SW480 (cell line): ENCODE measurements at regions not wholly inside any gene's neighbourhood (a gene's known extent, or its start where the extent isn't known, plus 50 kb on each side); places are given as distances from the start of the nearest gene placed in this dataset.
"Not testable (repeated sequence)": the region's sequence is repeated elsewhere in the genome, so short reads cannot be mapped to it uniquely, and the experiment has no call there.

Experiments
- DNase-seq: peaks from one replicate; pipeline ENCODE4 v3.0.0-alpha.2; 2016; ENCODE audit warnings: low spot score

GRCh38 chr2:16393500-16394071 lies 272.0 kb downstream of the CYRIA start:
- no peak for DNase-seq

GRCh38 chr2:16392647-16393499 lies 272.8 kb downstream of the CYRIA start:
- DNase-seq = no peak

DNA sequence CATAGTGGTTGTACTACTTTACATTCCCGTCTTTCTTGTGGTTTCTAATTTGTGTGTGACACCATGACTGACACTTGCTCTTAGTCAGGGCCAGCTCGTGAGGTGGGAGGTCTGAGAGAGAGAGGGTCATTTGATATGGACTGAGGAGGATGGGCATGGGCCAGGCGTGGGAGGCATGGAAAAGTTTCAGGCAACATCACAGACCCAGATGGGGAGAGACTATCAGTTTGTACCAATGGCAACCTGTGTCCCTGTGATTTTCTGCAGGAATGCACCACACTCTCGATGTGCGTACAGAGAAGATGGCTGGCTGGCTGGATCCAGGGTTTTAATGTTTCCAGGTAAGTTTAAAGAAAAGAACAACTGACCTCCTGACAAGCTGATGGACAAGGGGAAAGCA lies 273.6 kb downstream of the CYRIA start:
- no peak for DNase-seq

DNA sequence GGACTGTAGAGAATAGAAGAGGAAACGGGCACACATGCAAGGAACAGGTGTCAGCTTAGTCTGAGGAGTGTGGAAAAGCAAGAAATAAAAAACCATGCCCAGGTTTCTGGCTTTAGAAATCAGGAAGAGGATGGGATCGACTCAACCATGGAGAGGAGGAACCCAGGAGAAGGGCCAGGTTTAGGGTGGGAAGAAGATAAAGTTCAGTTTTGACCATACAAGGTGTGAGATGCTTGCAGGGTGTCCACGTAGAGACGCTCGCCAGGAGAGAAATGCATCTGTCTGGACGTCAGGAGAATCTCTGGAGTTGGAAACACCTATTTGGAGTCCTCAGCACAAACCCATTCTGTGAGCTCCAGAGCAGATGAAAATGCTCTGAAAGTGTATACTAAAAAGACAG lies 275.1 kb downstream of the CYRIA start:
- no peak for DNase-seq

GRCh38 chr2:16389611-16390010 lies 276.0 kb downstream of the CYRIA start:
- no peak for DNase-seq

GRCh38 chr2:16388199-16388830 lies 277.3 kb downstream of the CYRIA start:
- DNase-seq = not testable (repeated sequence)

GRCh38 chr2:16387461-16387984 lies 278.1 kb downstream of the CYRIA start:
- no peak for DNase-seq

DNA sequence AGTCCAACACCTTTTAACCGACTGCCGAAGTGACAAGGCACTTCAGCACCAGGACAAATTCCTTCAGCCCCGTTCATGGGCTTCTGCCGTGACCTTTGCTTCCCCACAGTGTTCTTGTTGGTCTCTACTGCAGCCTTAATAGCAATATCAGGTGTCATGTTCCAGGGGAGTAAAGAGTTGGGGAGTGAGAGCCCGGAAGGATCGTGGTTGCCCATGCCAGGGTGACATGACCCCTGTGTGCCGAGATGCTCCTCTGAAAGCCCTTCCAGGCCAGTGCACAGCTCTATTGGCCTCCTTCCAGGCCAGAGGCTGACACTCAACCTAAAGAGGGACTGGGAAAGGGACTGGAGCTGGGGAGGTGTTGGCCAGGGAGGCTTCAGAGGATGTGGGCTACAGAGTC lies 279.2 kb downstream of the CYRIA start:
- DNase-seq = no peak

DNA sequence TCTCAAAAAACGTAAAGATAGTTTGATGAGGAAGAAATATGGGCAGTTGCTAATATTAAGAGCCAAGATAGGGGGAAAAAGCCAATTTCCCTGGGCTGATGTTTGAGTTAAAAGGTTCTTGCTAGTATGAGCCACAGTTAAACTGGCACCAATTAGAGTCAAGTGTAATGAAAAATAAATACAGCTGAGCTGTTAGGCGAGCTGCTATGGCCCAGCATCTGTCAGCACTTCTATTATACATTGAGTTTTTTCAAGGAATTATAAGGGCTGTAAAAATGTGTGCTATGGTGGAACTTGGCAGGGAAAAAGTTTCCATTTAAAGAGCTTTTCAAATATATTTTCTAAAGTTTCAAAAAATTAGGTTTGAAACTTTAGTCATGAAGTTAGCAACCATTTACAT lies 279.6 kb downstream of the CYRIA start:
- DNase-seq = no peak

GRCh38 chr2:16385341-16385740 lies 280.3 kb downstream of the CYRIA start:
- no peak for DNase-seq

DNA sequence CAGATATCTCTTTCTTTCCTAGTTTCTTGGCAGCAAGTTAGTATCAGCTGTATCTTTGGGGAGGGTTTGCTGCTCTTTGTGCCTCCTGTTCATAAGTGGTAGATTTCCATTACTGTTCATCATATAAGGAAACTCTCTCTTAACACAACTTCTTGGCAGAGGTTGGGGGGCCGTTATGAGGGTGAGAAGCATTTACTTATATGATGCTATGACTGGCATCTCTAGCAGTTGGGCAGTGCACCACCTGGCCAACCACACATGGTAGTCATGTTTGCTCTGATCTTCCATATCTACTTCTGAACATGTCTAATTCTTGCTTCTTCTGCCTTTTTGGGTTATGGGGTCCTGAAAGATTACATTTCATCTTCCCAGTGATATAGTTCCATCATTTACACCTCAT lies 282.2 kb downstream of the CYRIA start:
- no peak for DNase-seq

DNA sequence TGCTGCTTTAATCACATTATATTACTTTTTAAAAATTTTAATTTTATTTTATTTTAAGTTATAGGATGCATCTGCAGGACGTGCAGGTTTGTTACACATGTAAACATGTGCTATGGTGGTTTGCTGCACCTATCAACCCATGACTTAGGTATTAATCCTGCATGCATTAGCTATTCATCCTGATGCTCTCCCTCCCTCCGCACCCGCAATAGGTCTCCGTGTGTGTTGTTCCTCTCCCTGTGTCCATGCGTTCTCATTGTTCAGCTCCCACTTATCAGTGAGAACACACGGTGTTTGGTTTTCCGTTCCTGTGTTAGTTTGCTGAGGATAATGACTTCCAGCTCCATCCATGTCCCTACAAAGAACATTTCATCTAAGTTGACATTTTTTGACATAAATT lies 283.2 kb downstream of the CYRIA start:
- no peak for DNase-seq

DNA sequence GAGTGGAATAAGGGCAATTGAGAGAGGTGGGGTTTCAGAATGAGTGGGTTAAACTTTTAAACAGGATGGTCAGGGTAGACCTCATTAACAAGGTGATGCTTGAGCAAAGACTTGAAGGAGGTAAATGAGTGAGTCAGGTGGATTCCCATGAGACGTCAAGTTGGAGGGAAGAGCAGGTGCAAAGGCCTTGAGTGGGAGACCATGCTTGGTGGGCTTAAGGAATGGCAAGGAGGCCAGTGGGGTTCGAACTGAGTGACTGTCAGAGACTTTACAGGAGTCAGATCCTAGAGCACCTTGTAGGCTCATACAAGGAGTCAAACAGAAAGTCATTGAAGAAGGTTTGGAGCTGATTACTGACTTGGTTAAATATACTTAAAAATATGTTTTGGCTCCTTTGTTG lies 284.1 kb downstream of the CYRIA start:
- no peak for DNase-seq

DNA sequence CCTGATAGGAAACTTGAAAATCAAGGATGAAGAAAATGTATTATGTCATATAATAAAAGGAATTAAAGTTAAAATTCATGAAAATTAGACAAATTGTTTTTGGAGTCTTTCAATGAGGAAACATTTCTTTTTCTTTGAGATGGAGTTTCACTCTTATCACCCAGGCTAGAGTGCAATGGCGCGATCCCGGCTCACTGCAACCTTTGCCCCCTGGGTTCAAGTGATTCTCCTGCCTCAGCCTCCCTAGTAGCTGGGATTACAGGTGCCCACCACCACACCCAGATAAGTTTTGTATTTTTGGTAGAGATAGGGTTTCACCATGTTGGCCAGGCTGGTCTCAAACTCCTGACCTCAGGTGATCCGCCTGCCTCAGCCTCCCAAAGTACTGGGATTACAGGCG lies 285.7 kb downstream of the CYRIA start:
- not testable (repeated sequence) for DNase-seq

- DNase-seq = not testable (repeated sequence)
Measured at GRCh38 chr2:16379061-16379460, 286.6 kb downstream of the CYRIA start.

DNA sequence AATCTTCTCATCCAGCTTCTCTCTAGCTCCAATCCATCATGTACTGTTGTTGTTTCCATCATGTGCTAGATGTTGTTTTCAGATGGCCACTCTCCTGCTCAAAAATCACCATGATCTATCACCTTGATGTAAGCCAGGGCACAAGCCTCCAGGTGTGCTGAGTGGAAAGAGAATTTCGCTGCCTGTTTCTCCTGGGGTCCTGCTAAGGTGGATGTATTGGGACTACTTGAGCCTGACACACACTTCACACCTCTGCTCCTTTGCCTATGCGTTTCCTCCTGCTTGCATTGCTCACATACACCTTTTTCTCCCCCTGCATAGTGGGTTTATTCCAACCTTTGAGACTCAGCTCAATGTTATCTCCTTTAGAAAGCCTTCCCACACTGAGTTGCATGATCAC lies 287.6 kb downstream of the CYRIA start:
- DNase-seq = no peak

DNA sequence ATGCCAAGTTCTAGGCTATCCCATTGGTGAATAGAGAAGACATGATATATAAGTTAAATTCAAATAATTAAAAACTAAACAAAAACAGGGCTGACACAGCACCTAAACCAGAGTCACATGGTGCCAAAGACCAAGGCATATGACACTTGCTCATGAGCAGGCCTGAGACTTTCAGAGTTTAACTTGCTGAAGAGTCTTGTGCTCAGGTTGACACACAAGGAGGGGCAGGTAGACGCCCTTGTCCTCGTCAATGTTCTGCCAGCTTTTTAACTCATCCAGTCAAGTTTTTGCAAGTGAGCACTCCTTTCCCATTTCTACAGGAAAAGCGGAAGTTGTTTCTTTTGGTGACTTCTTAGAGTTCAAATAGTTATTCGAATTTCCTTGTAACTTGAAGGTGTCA lies 289.7 kb downstream of the CYRIA start:
- no peak for DNase-seq

- no peak for DNase-seq
Measured at GRCh38 chr2:16375351-16375750, 290.3 kb downstream of the CYRIA start.

DNA sequence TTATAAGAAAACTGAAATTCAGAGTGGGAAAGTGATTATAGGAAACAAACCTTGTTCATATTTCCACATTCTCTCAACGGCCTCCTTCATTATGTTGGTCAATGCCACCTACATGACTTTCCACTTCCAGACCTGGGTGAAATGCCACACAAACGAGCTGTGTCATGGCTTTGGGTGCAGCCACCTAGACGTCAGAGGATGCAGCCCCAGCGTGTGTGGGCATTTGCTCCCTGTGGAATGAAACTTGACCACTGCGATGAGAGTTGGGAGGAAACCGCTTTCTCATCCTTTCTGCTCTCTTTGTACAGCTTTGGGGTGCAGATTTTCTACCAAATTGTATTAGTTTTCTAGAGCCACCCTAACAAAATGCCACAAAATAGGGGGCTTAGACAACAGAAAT lies 291.0 kb downstream of the CYRIA start:
- no peak for DNase-seq

- DNase-seq = no peak
Measured at GRCh38 chr2:16373341-16373740, 292.3 kb downstream of the CYRIA start.

DNA sequence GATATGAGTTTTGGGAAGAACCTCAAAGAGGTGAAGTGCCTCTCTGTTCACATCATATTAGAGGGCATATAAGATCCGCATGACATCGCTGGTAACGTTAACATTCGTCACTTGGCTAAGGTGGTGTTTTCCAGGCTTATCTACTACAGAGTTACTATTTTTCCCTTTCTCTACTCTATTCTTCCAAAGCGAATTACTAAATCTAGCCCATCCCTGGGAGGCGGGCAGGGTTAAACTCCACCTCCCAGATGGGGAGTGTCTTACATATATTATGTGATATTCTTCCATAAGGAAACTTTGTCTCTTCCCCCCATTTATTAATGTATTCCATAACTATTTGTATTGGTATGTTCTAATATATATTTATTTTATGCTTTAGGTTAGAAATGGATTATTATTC lies 293.9 kb downstream of the CYRIA start:
- no peak for DNase-seq

DNA sequence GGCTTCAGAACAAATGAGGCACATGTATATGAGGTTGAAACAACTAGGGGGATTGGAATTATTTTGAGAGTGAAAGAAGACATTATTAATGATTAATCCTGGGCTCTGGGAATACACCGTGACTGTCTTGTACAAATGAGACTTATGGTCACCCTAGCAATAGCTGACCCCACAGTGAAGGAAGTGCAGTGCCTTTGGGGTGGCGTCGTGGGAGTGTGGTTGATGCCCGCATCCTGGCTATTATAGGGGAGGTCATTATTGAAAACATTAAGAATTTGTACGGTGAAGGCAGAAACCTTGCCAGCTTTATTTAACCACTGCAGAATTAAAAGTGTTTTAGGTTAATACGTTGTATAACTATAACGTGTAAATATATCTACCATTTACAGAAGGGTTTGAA lies 296.7 kb downstream of the CYRIA start:
- no peak for DNase-seq

- no peak for DNase-seq
Measured at GRCh38 chr2:16368328-16368727, 297.3 kb downstream of the CYRIA start.
